ENCODE measurements at regions not wholly inside any gene's neighbourhood (a gene's known extent, or its start where the extent isn't known, plus 50 kb on each side); places are given as distances from the start of the nearest gene placed in this dataset.

DNA sequence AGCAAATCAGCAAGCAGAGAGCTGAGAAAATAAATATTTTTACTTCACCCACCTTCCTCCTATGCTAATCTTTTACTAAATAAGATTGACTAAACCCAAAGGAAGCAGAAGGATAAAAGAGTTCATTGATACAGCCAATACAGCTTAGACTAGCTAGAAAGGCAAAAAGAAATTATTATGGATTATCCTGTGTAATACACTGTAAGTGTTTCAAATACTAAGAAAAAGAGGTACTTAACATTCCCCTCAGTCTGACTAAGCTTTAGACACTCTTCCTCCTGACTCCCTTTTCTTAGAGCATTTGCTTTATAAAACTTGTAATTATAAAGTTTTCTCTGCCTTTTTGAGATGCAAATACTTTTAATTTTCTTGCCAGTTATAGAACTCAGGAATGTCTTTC lies 848.9 kb upstream of the CADM2 start:
- DNase-seq (no peak), ATAC-seq (no peak)
- peak overlapping the region; percentile 95 for H3K27ac ChIP-seq (ENCODE audit: low read length)
- ChIA-PET POLR2A (ENCODE audit: unreplicated experiment) (interaction anchor here (0.6 kb wide), 1 partner anchor 89 kb away, joined by 7 read pairs; no protein-coding TSS in a partner anchor), CTCF (interaction anchor here (0.5 kb wide), 1 partner anchor 549 kb away, joined by 3 read pairs; no protein-coding TSS in a partner anchor)
- H3K4me1 ChIP-seq (ENCODE audit: insufficient read depth, low read length) = peaks cover 42% of the 10 kb centered on the region
- no peaks in the 10 kb centered on the region for H3K27me3 ChIP-seq (ENCODE audit: low read length)
- no peaks in the 10 kb centered on the region for H4K20me1 ChIP-seq (ENCODE audit: low read length)
- no TSS peak for BruUV-seq (replicated peaks)
- no peaks in the 10 kb centered on the region for H3K9me2 ChIP-seq (replicated peaks; ENCODE audit: low read length)
- TF ChIP-seq EZH2phosphoT487 (IDR thresholded peaks at IDR 0.05; ENCODE audit: borderline replicate concordance, low read length) (no peak), EZH2 (IDR thresholded peaks at IDR 0.05; ENCODE audit: low read length, unreplicated experiment) (no peak)
- TF ChIP-seq, protein P1, sequence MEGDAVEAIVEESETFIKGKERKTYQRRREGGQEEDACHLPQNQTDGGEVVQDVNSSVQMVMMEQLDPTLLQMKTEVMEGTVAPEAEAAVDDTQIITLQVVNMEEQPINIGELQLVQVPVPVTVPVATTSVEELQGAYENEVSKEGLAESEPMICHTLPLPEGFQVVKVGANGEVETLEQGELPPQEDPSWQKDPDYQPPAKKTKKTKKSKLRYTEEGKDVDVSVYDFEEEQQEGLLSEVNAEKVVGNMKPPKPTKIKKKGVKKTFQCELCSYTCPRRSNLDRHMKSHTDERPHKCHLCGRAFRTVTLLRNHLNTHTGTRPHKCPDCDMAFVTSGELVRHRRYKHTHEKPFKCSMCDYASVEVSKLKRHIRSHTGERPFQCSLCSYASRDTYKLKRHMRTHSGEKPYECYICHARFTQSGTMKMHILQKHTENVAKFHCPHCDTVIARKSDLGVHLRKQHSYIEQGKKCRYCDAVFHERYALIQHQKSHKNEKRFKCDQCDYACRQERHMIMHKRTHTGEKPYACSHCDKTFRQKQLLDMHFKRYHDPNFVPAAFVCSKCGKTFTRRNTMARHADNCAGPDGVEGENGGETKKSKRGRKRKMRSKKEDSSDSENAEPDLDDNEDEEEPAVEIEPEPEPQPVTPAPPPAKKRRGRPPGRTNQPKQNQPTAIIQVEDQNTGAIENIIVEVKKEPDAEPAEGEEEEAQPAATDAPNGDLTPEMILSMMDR (conservative IDR thresholded peaks at IDR 0.05; ENCODE audit: low read depth, low read length) = no peak
- intact Hi-C loops (cut with micrococcal nuclease) = loop anchor here (2.0 to 5.0 kb wide), 3 partner anchors 17 to 157 kb away; no protein-coding TSS in a partner anchor
- peak overlapping the region; percentile 66 for H2AFZ ChIP-seq (ENCODE audit: low read length)
- H3K9ac ChIP-seq (ENCODE audit: low read length) = peak overlapping the region; percentile 69
- H3F3A ChIP-seq (ENCODE audit: low read length, unreplicated experiment) = peaks cover 10% of the 10 kb centered on the region
- H3K4me3 ChIP-seq (ENCODE audit: low read length) = no peak overlapping the region
- no peaks in the 10 kb centered on the region for H3K36me3 ChIP-seq (ENCODE audit: low read depth, low read length)
- no peaks in the 10 kb centered on the region for H3K9me3 ChIP-seq (ENCODE audit: low read length)
- no peaks in the 10 kb centered on the region for H3K79me2 ChIP-seq (ENCODE audit: low read length)
- H3K4me2 ChIP-seq (ENCODE audit: low read length) = 0 out of 2 replicates have a peak overlapping the region, but pooled peaks have one; percentile 42

DNA sequence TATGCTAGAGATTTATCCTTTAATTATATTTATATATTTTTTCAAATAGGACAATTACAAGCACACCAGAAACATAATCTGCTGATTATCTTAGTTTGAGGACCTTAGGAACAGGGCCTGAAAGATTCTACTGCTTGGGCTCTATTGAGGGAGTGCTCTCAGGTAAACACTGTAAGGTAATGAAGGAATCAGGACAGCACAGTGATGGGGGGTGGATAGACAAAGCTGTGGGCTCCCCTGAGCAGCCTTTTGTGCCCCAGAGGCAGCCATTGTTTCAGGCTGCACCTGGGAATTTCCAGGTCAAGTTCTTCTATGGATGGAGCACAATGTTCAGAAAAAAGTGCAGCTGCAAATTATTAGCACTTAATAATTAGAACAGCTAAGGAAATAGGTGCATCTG lies 848.0 kb upstream of the CADM2 start:
- TF ChIP-seq EZH2 (IDR thresholded peaks at IDR 0.05; ENCODE audit: low read length, unreplicated experiment) = no peak
- TF ChIP-seq, protein P1 (conservative IDR thresholded peaks at IDR 0.05; ENCODE audit: low read depth, low read length) = no peak
- TF ChIP-seq EZH2phosphoT487 (IDR thresholded peaks at IDR 0.05; ENCODE audit: borderline replicate concordance, low read length) = no peak
- H2AFZ ChIP-seq (ENCODE audit: low read length) = peak overlapping the region; percentile 66
- peaks cover 10% of the 10 kb centered on the region for H3F3A ChIP-seq (ENCODE audit: low read length, unreplicated experiment)
- peaks cover 41% of the 10 kb centered on the region for H3K4me1 ChIP-seq (ENCODE audit: insufficient read depth, low read length)
- DNase-seq = no peak
- intact Hi-C loops (cut with micrococcal nuclease) = no loop called here
- no peaks in the 10 kb centered on the region for H3K79me2 ChIP-seq (ENCODE audit: low read length)
- no peaks in the 10 kb centered on the region for H3K9me2 ChIP-seq (replicated peaks; ENCODE audit: low read length)
- H3K27me3 ChIP-seq (ENCODE audit: low read length) = no peaks in the 10 kb centered on the region
- CTCF ChIA-PET = no interaction called here
- peaks cover 7% of the 10 kb centered on the region for H3K9me3 ChIP-seq (ENCODE audit: low read length)
- BruUV-seq (replicated peaks) = no TSS peak
- no peaks in the 10 kb centered on the region for H4K20me1 ChIP-seq (ENCODE audit: low read length)
- H3K4me3 ChIP-seq (ENCODE audit: low read length) = no peak overlapping the region
- no peak overlapping the region; the same call in 1 of the 2 replicates for H3K27ac ChIP-seq (ENCODE audit: low read length)
- no peak overlapping the region for H3K9ac ChIP-seq (ENCODE audit: low read length)
- no peak for ATAC-seq
- POLR2A ChIA-PET (ENCODE audit: unreplicated experiment) = no interaction called here
- no peak overlapping the region for H3K4me2 ChIP-seq (ENCODE audit: low read length)
- H3K36me3 ChIP-seq (ENCODE audit: low read depth, low read length) = peaks cover 3% of the 10 kb centered on the region; the same call in 1 of the 2 replicates

- ChIA-PET CTCF (no interaction called here), POLR2A (ENCODE audit: unreplicated experiment) (no interaction called here)
- TF ChIP-seq EZH2 (IDR thresholded peaks at IDR 0.05; ENCODE audit: low read length, unreplicated experiment) (no peak), EZH2phosphoT487 (IDR thresholded peaks at IDR 0.05; ENCODE audit: borderline replicate concordance, low read length) (no peak)
- TF ChIP-seq, protein P1 (conservative IDR thresholded peaks at IDR 0.05; ENCODE audit: low read depth, low read length) = no peak
- Histone ChIP-seq H3K4me1 (ENCODE audit: insufficient read depth, low read length) (no peaks in the 10 kb centered on the region), H3K9me2 (replicated peaks; ENCODE audit: low read length) (no peaks in the 10 kb centered on the region), H3K27ac (ENCODE audit: low read length) (no peak overlapping the region), H3K36me3 (ENCODE audit: low read depth, low read length) (no peaks in the 10 kb centered on the region), H3K9me3 (ENCODE audit: low read length) (no peaks in the 10 kb centered on the region), H2AFZ (ENCODE audit: low read length) (no peak overlapping the region), H4K20me1 (ENCODE audit: low read length) (no peaks in the 10 kb centered on the region), H3F3A (ENCODE audit: low read length, unreplicated experiment) (no peaks in the 10 kb centered on the region), H3K4me3 (ENCODE audit: low read length) (no peak overlapping the region), H3K27me3 (ENCODE audit: low read length) (no peaks in the 10 kb centered on the region), H3K9ac (ENCODE audit: low read length) (no peak overlapping the region), H3K4me2 (ENCODE audit: low read length) (no peak overlapping the region), H3K79me2 (ENCODE audit: low read length) (no peaks in the 10 kb centered on the region)
- intact Hi-C loops (cut with micrococcal nuclease) = no loop called here
- ATAC-seq (no peak), DNase-seq (no peak)
- BruUV-seq (replicated peaks) = no TSS peak
Measured at GRCh38 chr3:84125201-84125721, 833.5 kb upstream of the CADM2 start.
